NCI-H1694 (cell line): ENCODE measurements at regions not wholly inside any gene's neighbourhood (a gene's known extent, or its start where the extent isn't known, plus 50 kb on each side); places are given as distances from the start of the nearest gene placed in this dataset.
"Not testable (repeated sequence)": the region's sequence is repeated elsewhere in the genome, so short reads cannot be mapped to it uniquely, and the experiment has no call there.

Experiments used
- DNase-seq: peaks from one replicate; lab custom pipeline; 2025; lab: John Stamatoyannopoulos, UW

GRCh38 chr16:50497592-50497991 lies 50.6 kb upstream of the NKD1 start:
- DNase-seq, result no peak

GRCh38 chr16:50496990-50497389 lies 51.2 kb upstream of the NKD1 start:
- DNase-seq, result no peak

DNA sequence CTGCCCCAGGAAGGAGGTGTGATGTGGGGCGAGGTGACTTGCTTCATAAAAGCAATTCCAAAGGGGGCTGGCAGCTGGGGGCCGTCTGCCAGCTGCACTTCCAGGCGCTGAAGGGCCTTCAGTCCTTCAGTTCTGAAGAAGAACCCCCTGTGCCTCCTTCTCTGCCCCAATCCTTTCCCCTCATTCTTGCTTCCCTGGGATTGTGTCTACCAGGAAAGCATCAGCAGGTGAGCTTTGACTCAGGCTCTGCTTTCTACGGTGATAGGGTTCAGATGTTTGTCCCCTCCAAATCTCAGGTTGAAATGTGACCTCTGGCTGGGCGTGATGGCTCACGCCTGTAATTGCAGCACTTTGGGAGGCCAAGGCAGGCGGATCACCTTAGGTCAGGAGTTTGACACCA lies 52.5 kb upstream of the NKD1 start:
- no peak for DNase-seq

DNA sequence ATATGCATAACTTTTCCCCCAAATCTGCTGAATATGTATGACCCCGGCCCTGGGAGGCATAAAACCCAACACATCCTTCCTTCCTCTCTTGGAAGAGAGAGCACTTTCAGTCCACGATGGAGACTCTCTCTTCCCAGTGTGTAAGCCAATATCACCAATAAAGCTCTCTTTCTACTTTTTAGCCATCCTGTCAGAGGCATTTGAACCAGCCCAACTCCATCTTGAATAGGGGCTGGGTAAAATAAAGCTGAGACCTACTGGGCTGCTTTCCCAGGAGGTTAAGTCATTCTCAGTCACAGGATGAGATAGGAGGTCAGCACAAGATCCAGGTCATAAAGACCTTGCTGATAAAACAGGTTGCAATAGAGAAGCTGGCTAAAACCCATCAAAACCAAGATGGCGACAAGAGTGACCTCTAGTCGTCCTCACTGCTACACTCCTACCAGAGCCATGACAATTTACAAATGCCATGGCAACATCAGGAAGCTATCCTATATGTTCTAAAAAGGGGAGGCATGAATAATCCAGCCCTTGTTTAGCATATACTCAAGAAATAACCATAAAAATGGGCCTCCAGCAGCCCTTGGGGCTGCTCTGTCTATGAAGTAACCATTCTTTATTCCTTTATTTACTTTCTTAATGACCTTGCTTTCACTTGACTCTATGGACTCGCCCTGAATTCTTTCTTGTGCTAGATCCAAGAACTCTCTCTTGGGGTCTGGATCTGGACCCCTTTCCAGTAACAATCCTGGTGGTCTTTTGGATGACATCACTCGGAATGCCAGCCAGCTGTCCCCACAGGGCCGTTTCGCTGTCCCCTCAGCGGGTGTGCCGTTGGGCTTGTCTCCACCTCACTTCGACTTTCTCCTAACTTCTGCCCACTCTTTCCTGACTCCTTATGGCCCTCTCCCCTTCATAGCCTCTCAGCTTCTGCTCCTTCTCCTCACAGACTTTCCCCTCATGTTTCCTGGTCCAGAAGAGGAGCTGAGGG lies 53.4 kb upstream of the NKD1 start:
- DNase-seq, result no peak

DNA sequence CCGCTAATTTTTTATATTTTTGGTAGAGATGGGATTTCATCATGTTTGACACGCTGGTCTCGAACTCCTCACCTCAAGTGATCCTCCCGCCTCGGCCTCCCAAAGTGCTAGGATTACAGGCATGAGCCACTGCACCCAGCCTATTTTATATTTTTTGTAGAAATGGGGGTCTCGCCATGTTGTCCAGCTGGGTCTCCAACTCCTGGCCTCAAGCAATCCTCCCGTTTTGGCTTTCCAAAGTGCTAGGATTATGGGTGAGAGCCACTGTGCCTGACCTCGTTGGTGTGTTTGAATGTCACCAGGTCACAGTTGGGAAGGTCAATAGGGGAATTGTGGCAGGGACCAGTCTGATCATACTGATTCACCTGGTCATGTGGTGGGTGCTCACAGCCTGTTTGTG lies 56.7 kb upstream of the NKD1 start:
- no peak for DNase-seq

GRCh38 chr16:50490828-50491227 lies 57.4 kb upstream of the NKD1 start:
- no peak for DNase-seq

GRCh38 chr16:50489182-50489581 lies 59.0 kb upstream of the NKD1 start:
- DNase-seq, result no peak

DNA sequence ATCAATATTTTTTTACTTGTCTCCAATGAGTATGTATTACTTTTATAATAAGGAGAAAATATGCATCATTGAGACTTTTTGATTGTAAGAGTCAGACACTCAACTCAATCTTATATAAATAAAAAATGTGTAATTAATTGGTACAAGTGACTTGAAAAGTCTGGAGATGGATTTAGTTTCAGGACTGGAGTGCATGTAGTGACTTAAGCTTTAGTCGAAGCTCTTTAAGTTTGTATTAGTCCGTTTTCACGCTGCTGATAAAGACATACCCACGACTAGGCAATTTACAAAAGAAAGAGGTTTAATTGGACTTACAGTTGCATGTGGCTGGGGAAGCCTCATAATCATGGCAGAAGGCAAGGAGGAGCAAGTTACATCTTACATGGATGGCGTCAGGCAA lies 60.7 kb upstream of the NKD1 start:
- no peak for DNase-seq

GRCh38 chr16:50486162-50486561 lies 62.0 kb upstream of the NKD1 start:
- DNase-seq, result not testable (repeated sequence)

- DNase-seq, result no peak
Measured at GRCh38 chr16:50485232-50485631, 63.0 kb upstream of the NKD1 start.

GRCh38 chr16:50482271-50482670 lies 65.9 kb upstream of the NKD1 start:
- no peak for DNase-seq

DNA sequence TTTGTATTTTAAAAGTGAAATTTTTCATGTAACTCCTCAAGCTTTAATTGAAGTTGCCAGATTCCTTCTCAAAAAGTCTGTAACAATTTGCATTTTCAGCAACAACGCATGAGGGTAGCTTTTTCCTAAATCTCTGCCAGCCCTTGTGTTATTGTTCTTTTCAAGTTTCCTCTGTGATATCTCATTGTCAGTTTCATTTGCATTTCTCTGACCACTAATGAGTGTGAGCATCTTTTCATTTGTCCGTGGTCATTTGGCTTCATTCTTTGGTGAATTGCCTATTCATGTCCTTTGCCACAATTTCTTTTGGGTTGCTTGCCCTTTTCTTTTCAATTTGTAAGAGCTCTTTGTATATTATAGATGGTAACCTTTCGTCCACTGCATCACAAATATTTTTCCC lies 68.0 kb upstream of the NKD1 start:
- no peak for DNase-seq

- no peak for DNase-seq
Measured at GRCh38 chr16:50479771-50480170, 68.4 kb upstream of the NKD1 start.

DNA sequence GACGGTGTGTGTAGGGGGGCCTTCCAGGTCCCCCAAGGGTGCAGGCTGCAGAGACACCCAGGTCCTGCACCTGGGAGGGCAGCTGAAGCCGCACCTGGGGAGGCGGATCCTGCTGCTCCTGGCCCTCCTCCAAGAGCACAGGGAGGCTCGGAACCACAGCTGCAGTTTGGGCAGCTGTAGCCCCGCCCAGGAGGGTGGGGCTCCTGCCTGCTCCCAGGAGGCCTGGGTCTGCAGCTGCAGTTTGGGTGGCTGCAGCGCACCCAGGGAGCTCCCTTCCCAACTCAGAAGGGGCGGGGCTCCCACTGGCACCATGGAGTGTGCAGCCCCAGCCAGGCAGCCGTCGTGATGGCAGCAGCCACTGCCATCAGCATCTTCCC lies 69.4 kb upstream of the NKD1 start:
- DNase-seq, result no peak

- no peak for DNase-seq
Measured at GRCh38 chr16:50478075-50478772, 70.0 kb upstream of the NKD1 start.

DNA sequence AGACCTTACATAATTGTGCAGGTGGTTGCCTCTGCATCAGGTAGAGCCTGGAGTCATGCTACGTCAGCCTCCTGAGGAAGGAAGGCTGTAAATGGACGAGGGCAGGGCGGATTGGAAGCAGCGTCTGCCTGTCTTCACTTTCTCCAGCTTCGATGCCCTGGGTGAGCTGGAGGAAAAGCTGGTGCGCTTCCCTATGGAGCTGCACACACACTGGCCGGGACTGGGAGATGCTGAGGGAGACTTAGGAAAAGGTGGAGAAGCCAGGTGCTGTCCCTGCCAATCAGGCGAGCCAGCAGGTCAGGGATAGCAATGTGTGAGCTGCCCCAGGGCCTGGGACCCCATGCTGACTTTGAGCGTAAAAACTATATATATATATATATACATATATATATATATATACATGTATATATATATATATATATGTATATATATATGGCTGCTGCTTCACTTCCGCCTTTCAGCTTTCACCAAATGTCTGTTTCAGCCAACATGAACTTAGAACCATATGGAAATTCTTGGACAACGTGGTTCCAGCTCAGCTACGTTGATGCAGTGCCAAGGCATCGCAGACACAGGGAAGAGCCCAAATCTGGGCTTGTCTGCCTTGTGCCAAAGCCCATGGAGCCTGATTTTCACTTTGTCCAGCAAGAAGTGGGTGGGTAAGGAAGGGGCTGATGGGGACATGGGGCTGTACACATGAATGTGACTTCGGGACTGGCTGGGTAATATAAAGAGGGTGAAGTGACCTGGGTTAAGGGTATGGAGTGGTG lies 71.5 kb upstream of the NKD1 start:
- peak; percentile 27 for DNase-seq

DNA sequence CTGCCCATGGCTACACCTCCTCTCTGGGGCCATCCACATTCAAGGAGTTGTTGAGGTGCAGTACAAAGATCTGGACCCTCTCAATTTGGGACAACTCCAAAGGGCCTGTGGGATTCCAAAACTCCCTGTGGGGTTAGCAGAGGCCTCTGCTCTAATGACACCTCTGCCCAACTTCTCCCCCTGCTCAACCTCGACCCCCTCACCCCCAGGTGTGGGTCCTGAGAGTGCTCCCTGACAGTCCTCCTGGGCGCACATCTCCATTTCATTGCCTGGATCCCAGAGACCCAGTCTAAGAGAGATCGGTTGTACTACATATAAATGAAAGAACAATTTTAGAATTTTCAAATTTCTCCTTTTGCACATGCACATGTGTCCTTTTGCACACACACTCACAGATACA lies 73.0 kb upstream of the NKD1 start:
- no peak for DNase-seq

DNA sequence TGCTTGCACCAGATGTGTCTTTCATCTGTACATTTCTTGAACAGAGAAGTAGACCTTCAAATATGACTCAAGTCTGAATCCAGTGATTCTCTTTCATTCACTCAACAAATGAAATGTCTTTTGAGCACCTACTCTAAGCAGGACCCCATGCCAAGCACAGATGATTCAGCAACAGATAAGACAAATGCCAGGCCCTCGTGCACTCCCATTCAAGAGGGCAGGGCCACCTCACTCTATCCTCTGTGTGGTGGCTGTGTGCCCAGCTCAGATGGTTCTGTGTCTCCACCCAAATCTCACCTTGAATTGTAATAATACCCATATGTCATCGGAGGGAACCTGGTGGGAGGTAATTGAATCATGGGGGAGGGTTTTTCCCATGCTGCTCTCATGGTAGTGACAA lies 74.1 kb upstream of the NKD1 start:
- no peak for DNase-seq

DNA sequence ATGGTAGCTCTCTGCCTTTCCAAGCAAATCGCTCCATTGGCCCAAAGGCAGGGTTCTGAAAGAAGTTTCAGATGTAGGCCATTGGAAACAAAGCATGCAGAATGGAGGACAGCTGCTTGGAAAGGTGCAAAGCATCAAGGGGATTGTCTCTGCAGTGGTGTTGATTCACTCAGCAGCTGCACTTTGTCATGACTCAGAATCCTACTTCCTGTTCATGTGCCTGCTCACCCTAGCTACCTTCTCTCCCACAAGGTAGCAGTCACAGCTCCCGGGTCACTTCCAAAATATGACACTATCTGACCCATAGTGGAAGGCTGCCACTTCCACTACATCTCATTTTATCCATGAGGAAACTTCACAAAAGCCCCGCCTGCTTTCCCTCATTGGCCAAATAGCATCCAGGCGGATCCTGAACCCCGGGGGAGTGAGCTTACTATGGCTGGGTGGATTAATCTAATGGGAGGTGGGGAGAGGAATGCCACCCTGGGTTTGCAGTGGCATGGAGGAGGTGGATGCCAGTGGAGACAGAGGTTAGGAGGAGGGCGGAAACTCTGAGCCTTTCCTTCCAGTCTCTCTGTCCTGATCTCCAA lies 74.7 kb upstream of the NKD1 start:
- DNase-seq, result no peak

DNA sequence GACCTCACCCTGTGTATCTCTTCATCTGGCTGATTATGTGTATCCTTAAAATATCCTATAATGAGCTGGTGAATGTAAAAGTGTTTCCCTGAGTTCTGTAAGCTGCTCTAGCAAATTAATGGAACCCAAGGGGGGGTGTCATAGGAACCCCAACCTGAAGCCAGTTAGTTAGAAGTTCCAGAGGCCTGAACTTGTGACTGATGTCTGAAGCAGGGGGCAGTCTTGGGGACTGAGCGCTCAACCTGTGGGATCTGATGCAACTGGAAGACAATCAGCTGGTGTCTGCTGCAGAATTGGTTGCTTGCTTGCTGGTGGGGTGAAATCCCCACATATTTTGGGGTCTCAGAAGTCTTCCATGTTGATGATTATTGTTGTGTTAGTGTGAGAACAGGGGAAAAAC lies 75.7 kb upstream of the NKD1 start:
- no peak for DNase-seq

DNA sequence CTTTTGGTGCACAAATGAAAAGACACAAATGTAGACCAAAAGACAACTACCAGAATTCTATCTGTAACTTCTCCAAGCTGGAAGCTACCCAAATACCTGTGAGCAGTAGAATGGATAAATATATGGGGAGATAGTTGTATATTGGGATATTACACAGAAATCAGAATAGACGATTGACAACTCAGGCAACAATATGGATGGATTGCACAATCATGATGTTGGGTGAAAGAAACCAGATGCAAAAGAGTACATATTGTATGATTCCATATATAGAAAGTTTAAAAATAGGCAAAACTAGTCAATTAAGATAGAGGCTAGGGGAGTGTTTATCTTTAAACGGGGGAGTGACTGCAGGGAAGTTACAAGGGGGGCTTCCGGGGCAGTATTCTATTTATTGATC lies 77.5 kb upstream of the NKD1 start:
- DNase-seq, result no peak

DNA sequence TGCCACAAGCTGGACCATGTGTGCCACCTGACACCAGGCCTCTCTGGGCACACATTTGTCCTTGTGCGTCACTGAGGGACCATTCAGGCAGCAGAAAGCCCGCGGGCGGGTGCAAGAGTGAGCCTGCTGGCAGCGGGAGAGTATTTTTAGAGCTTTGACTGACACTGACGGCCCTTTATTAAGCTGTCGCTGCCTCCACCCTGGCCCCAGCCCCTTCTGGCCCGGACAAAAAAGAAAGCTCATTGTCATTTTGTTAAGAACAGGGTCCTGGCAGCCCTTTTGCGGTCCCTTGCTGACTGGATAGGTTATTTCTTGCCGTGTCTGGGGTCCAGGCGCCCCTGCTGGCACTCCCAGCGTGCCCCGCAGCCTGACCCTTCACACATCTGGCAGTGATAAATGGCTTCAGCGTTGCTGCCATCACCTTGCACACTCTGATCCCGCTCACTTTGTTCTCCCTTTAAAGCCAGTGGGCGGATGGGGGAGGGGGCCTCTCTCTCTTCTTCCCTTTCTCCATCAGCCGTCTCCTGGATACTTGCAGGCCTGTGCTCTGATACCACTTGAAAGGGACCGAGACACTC lies 78.4 kb upstream of the NKD1 start:
- DNase-seq, result no peak
